K562 (cell line): ENCODE measurements at regions not wholly inside any gene's neighbourhood (a gene's known extent, or its start where the extent isn't known, plus 50 kb on each side); places are given as distances from the start of the nearest gene placed in this dataset.

Experiments
- BRD9 ChIP-seq: fragments of 450-650 bp; IDR thresholded peaks from 2 replicates; pipeline ENCODE4 v1.6.1; 2018; ENCODE audit warnings: low read depth; ENCODE audit not compliant: partially characterized antibody
- KAT8 ChIP-seq: fragments of 450-650 bp; IDR thresholded peaks from 2 replicates; pipeline ENCODE4 v1.6.1; 2016; ENCODE audit warnings: low read depth, mild to moderate bottlenecking
- NELFE ChIP-seq: IDR thresholded peaks from 2 replicates; pipeline ENCODE4 v1.6.1; 2011; ENCODE audit warnings: mild to moderate bottlenecking; ENCODE audit not compliant: insufficient read depth, insufficient read length
- POLR2A ChIP-seq: fragments of 450-650 bp; conservative IDR thresholded peaks from 2 replicates; pipeline ENCODE4 v1.6.1; 2016
- RERE ChIP-seq: sonication (generic); formaldehyde crosslinking; IDR thresholded peaks from 2 replicates; pipeline ENCODE4 v1.8.0; 2023; ENCODE audit warnings: missing genetic modification reagents, mild to moderate bottlenecking, borderline replicate concordance
- RREB1 ChIP-seq: fragments of 250-450 bp; sonication (Bioruptor Pico); IDR thresholded peaks from 2 replicates; pipeline ENCODE4 v1.4.0; 2020
- ZFP1 ChIP-seq: fragments of 450-650 bp; formaldehyde crosslinking; IDR thresholded peaks from 2 replicates; pipeline ENCODE4 v1.4.0; 2020; ENCODE audit warnings: mild to moderate bottlenecking, mixed read lengths
- ZNF316 ChIP-seq: fragments of 450-650 bp; IDR thresholded peaks from 2 replicates; pipeline ENCODE4 v1.6.1; 2016

- no peak for TF ChIP-seq RERE
- TF ChIP-seq POLR2A, result no peak
- TF ChIP-seq ZNF316, result no peak
- TF ChIP-seq NELFE, result no peak
- no peak for TF ChIP-seq KAT8
- no peak for TF ChIP-seq RREB1
- no peak for TF ChIP-seq ZFP1
- no peak for TF ChIP-seq BRD9
Measured at GRCh38 chr9:104334549-104334948, 169.5 kb upstream of the OR13F1 start (continued).
